Naive thymus-derived CD4-positive, alpha-beta T cell (primary cell): ENCODE measurements at regions not wholly inside any gene's neighbourhood (a gene's known extent, or its start where the extent isn't known, plus 50 kb on each side); places are given as distances from the start of the nearest gene placed in this dataset.

ENCODE experiments used
- ATAC-seq: fragments of 150-1000 bp; cut with Tn5 transposase; 2 replicates; pipeline ENCODE4 v1.10.0; 2021; ENCODE audit warnings: mild to moderate bottlenecking, moderate library complexity
- CTCF ChIA-PET: fragments of 350-600 bp; sonication (Branson Sonifier 250); formaldehyde crosslinking; loops from one replicate; lab custom pipeline; 2021; ENCODE audit warnings: antibody characterized with exemption; lab: Charles Lee
- POLR2A ChIA-PET: fragments of 350-600 bp; sonication (Branson Sonifier 250); formaldehyde crosslinking; loops from one replicate; lab custom pipeline; 2021; ENCODE audit warnings: antibody characterized with exemption, inconsistent platforms; lab: Charles Lee
- DNase-seq, 9 donors: peaks; one replicate each; pipeline versions ENCODE4 v3.0.0 to v3.0.0-alpha.2; 2020 to 2022; ENCODE audit warnings: mixed read lengths in 1 of 9
- H3K27ac ChIP-seq: one replicate; pipeline ENCODE4 v1.7.0; 2013; ENCODE audit warnings: mild to moderate bottlenecking, low read depth, low read length, moderate library complexity
- H3K27me3 ChIP-seq, 2 donors: one replicate each; pipeline ENCODE4 v1.7.0; 2013; ENCODE audit warnings: low read length in 2 of 2, mild to moderate bottlenecking in 2 of 2, moderate library complexity in 2 of 2; ENCODE audit not compliant: control insufficient read depth in 2 of 2, insufficient read depth in 2 of 2
- H3K36me3 ChIP-seq, 3 experiments: 1 replicate in 2 of 3; 2 replicates in 1 of 3; pipeline ENCODE4 v1.7.0; 2013; ENCODE audit warnings: low read length in 3 of 3, mild to moderate bottlenecking in 3 of 3, moderate library complexity in 1 of 3; ENCODE audit not compliant: insufficient read depth in 3 of 3, control insufficient read depth in 2 of 3
- H3K4me1 ChIP-seq, 2 donors: one replicate each; pipeline ENCODE4 v1.7.0; 2013; ENCODE audit warnings: low read length in 2 of 2, mild to moderate bottlenecking in 2 of 2, moderate library complexity in 1 of 2; ENCODE audit not compliant: control insufficient read depth in 2 of 2, insufficient read depth in 2 of 2
- H3K4me3 ChIP-seq: 2 replicates; pipeline ENCODE4 v1.7.0; 2013; ENCODE audit warnings: mild to moderate bottlenecking, low read length
- H3K9me3 ChIP-seq, 3 experiments: 1 replicate in 2 of 3; 2 replicates in 1 of 3; pipeline ENCODE4 v1.7.0; 2013; ENCODE audit warnings: low read length in 3 of 3; ENCODE audit not compliant: control insufficient read depth in 2 of 3
- H3K27ac Mint-ChIP-seq, 9 donors: one replicate each; pipeline ENCODE4 v1.8.0; 2020 to 2022; ENCODE audit warnings: mixed read lengths in 9 of 9, mild to moderate bottlenecking in 8 of 9, moderate library complexity in 5 of 9, inconsistent platforms in 2 of 9
- H3K27me3 Mint-ChIP-seq, 5 donors: one replicate each; pipeline ENCODE4 v1.8.0; 2021 to 2022; ENCODE audit warnings: mixed read lengths in 5 of 5, mild to moderate bottlenecking in 1 of 5
- H3K36me3 Mint-ChIP-seq, 5 donors: one replicate each; pipeline ENCODE4 v1.8.0; 2020 to 2022; ENCODE audit warnings: mixed read lengths in 5 of 5, mild to moderate bottlenecking in 3 of 5, inconsistent platforms in 1 of 5
- H3K4me1 Mint-ChIP-seq, 7 donors: one replicate each; pipeline ENCODE4 v1.8.0; 2020 to 2022; ENCODE audit warnings: mixed read lengths in 7 of 7, mild to moderate bottlenecking in 3 of 7, inconsistent platforms in 1 of 7
- H3K4me3 Mint-ChIP-seq, 10 donors: one replicate each; pipeline ENCODE4 v1.8.0; 2020 to 2022; ENCODE audit warnings: mild to moderate bottlenecking in 10 of 10, mixed read lengths in 10 of 10, moderate library complexity in 6 of 10, inconsistent platforms in 2 of 10
- H3K9me3 Mint-ChIP-seq, 11 donors: one replicate each; pipeline ENCODE4 v1.8.0; 2020 to 2022; ENCODE audit warnings: mixed read lengths in 11 of 11, mild to moderate bottlenecking in 4 of 11, inconsistent platforms in 1 of 11, moderate library complexity in 1 of 11
- intact Hi-C, 2 donors: fragments of 100-400 bp; cut with micrococcal nuclease; formaldehyde crosslinking; loops; one replicate each; pipeline ENCODE4 v1.15.1; 2023

DNA sequence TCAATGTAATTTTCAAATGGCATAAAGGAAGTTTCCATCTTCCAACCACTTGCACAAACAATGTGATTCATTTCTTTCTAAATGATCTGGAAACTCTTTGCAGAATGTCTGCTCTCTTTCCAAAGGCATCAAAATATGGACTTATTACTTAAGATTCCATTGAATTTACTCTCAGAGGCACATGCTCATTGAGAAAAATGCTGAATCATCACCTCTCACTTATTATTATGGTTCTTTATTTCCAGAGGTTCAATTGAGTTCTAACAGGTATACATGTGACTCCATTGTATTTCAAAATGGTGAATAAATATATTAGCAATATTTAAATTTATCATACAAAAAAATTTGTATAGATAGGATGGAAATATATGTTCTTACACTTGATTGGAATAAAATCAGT, 1140.6 kb downstream of the EFNA5 start:
- ChIA-PET POLR2A (no interaction called here), CTCF (no interaction called here)
- intact Hi-C loops = no loop called here
- DNase-seq = no peak
- H3K4me1 ChIP-seq = no peaks in the 10 kb centered on the region
- Mint-ChIP-seq H3K27me3 (no peaks in the 10 kb centered on the region), H3K36me3 (no peaks in the 10 kb centered on the region), H3K27ac (no peak overlapping the region), H3K9me3 (peaks cover 0 to 9% (median 3%) of the 10 kb centered on the region in 11 donors), H3K4me3 (no peak overlapping the region), H3K4me1 (no peaks in the 10 kb centered on the region)
- ATAC-seq = no peak
- no peaks in the 10 kb centered on the region for H3K27me3 ChIP-seq
- H3K9me3 ChIP-seq = peaks cover 0 to 2% (median 0%) of the 10 kb centered on the region in 3 experiments
- no peak overlapping the region for H3K27ac ChIP-seq
- H3K4me3 ChIP-seq = no peak overlapping the region
- no peaks in the 10 kb centered on the region for H3K36me3 ChIP-seq

DNA sequence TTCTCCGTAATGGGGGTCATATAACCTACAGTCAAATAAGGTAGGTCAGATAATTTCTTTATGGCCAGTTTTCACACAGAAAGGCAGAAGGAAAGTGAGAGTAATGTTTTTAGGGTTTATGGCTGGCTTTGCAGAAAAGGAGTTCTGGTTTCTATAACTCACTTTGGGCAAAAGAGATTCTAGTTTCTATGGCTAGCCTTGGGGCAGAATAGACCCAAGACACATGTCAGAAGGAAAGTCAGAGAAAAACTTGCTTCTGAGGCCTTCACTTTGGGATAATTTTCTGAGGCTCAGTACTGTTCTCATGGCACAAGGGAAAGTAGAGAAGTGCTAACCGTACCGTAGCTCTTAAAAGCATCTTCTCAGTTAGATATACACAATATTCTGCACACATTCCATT, 1145.3 kb downstream of the EFNA5 start:
- intact Hi-C loops = no loop called here
- no peak overlapping the region for H3K27ac Mint-ChIP-seq
- H3K4me3 ChIP-seq = no peak overlapping the region
- H3K4me1 ChIP-seq = no peaks in the 10 kb centered on the region
- POLR2A ChIA-PET = no interaction called here
- ATAC-seq (no peak), DNase-seq (no peak)
- CTCF ChIA-PET = no interaction called here
- H3K4me1 Mint-ChIP-seq = no peaks in the 10 kb centered on the region
- H3K27me3 Mint-ChIP-seq = no peaks in the 10 kb centered on the region
- H3K27ac ChIP-seq = no peak overlapping the region
- H3K9me3 ChIP-seq = no peaks in the 10 kb centered on the region
- H3K36me3 ChIP-seq = no peaks in the 10 kb centered on the region
- no peaks in the 10 kb centered on the region for H3K36me3 Mint-ChIP-seq
- peaks cover 0 to 6% (median 0%) of the 10 kb centered on the region in 11 donors for H3K9me3 Mint-ChIP-seq
- no peaks in the 10 kb centered on the region for H3K27me3 ChIP-seq
- no peak overlapping the region for H3K4me3 Mint-ChIP-seq

DNA sequence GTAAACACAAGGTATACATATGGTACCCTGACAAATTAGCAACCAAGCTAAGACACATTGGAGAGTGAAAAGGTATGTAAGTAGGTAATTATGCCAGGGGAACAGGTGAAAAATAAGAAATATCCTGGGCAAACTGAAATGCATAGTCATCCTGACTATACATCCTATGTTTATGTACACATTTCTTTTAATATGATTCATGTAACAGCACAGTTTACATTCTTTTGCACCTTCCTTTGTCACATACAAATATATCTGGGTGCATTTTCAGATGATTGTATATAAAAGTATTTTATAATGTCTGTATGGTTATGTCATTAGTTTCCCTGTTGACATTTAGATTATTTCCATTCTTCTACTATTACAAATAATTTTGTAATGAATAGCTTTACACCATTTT, 1146.9 kb downstream of the EFNA5 start:
- H3K4me1 ChIP-seq = no peaks in the 10 kb centered on the region
- no peaks in the 10 kb centered on the region for H3K27me3 ChIP-seq
- intact Hi-C loops = no loop called here
- Mint-ChIP-seq H3K4me1 (no peaks in the 10 kb centered on the region), H3K36me3 (no peaks in the 10 kb centered on the region), H3K9me3 (peaks cover 0 to 6% (median 0%) of the 10 kb centered on the region in 11 donors), H3K4me3 (no peak overlapping the region), H3K27me3 (no peaks in the 10 kb centered on the region), H3K27ac (no peak overlapping the region)
- ATAC-seq (no peak), DNase-seq (no peak)
- no peaks in the 10 kb centered on the region for H3K9me3 ChIP-seq
- no peaks in the 10 kb centered on the region for H3K36me3 ChIP-seq
- H3K27ac ChIP-seq = no peak overlapping the region
- H3K4me3 ChIP-seq = no peak overlapping the region
- ChIA-PET CTCF (interaction anchor here (0.7 kb wide), 1 partner anchor 14 kb away, joined by 3 read pairs; no protein-coding TSS in a partner anchor), POLR2A (no interaction called here)

DNA sequence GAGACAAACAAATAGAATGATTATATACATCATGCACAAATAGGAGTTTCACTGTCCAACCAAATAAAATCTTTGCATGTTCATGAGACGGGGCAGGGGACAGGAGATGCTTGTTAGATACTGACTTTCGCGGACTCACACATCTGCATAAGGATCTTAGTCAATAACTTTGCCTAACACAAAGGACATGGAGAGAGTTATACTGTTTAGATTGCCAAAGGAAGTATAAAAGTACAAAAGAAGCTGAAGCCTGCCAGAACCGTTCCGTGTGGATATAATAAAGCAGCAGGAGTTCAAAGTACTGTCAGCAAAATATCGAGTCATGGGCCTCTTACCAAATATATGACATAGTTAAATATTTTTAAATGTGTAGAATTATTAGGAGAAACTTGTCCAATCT, 1148.4 kb downstream of the EFNA5 start:
- H3K36me3 Mint-ChIP-seq = no peaks in the 10 kb centered on the region
- H3K4me1 ChIP-seq = no peaks in the 10 kb centered on the region
- H3K4me1 Mint-ChIP-seq = no peaks in the 10 kb centered on the region
- H3K9me3 ChIP-seq = no peaks in the 10 kb centered on the region
- intact Hi-C loops = no loop called here
- H3K4me3 ChIP-seq = no peak overlapping the region
- H3K27ac ChIP-seq = no peak overlapping the region
- ATAC-seq (no peak), DNase-seq (no peak)
- no peak overlapping the region for H3K4me3 Mint-ChIP-seq
- peaks cover 0 to 5% (median 0%) of the 10 kb centered on the region in 11 donors for H3K9me3 Mint-ChIP-seq
- H3K36me3 ChIP-seq = no peaks in the 10 kb centered on the region
- CTCF ChIA-PET = no interaction called here
- no peaks in the 10 kb centered on the region for H3K27me3 Mint-ChIP-seq
- H3K27me3 ChIP-seq = no peaks in the 10 kb centered on the region
- POLR2A ChIA-PET = no interaction called here
- H3K27ac Mint-ChIP-seq = no peak overlapping the region

DNA sequence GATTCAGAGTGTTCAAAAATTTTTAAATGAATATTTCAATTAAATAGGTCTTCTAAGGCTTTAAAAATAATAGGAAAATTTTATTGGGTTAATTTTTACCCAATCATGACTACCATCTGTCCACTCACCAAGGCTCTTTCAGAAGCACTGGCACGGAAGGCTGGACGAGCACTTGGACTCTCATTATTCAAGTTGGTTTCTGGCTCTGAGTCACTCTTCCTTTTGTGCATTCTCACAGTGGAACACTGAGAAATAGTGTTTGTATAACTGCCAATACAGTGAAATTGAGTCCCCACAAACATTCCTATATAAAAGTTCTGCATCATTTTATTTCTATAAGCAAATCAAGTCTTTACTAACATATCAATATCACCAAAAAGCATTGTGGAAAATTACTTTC, 1149.0 kb downstream of the EFNA5 start:
- no peaks in the 10 kb centered on the region for H3K36me3 ChIP-seq
- POLR2A ChIA-PET = no interaction called here
- no peaks in the 10 kb centered on the region for H3K27me3 ChIP-seq
- H3K36me3 Mint-ChIP-seq = no peaks in the 10 kb centered on the region
- no peak overlapping the region for H3K27ac Mint-ChIP-seq
- CTCF ChIA-PET = interaction anchor here (0.5 kb wide), 1 partner anchor 606 kb away, joined by 3 read pairs; no protein-coding TSS in a partner anchor
- H3K4me1 Mint-ChIP-seq = no peaks in the 10 kb centered on the region
- no peak overlapping the region for H3K27ac ChIP-seq
- DNase-seq (no peak), ATAC-seq (no peak)
- no peaks in the 10 kb centered on the region for H3K4me1 ChIP-seq
- H3K4me3 Mint-ChIP-seq = no peak overlapping the region
- intact Hi-C loops = no loop called here
- peaks cover 0 to 5% (median 0%) of the 10 kb centered on the region in 11 donors for H3K9me3 Mint-ChIP-seq
- H3K27me3 Mint-ChIP-seq = no peaks in the 10 kb centered on the region
- H3K9me3 ChIP-seq = no peaks in the 10 kb centered on the region
- no peak overlapping the region for H3K4me3 ChIP-seq

DNA sequence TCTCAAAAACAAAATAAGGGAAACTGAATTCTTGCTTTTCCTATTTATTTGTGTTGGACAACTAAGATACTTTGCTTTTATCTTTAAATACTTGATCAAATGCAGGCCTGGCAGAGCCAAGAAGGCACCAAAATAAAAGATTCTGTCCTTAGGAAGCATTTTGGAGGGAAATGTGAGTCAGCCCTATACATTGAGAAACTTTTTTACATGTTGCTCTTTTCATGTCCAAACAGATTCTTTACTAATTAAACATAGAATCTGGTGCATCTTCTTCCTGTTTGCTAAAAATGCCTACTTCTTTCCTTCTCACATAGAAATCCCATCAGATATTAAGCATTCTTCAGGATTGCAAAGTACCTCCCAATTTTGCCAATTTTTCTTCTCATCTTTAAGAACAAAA, 1160.4 kb downstream of the EFNA5 start:
- H3K4me3 ChIP-seq = no peak overlapping the region
- CTCF ChIA-PET = no interaction called here
- ATAC-seq (no peak), DNase-seq (no peak)
- Mint-ChIP-seq H3K36me3 (no peaks in the 10 kb centered on the region), H3K4me3 (no peak overlapping the region), H3K27me3 (no peaks in the 10 kb centered on the region), H3K9me3 (peaks cover 0 to 5% (median 1%) of the 10 kb centered on the region in 11 donors), H3K27ac (no peak overlapping the region), H3K4me1 (no peaks in the 10 kb centered on the region)
- intact Hi-C loops = no loop called here
- POLR2A ChIA-PET = no interaction called here
- no peaks in the 10 kb centered on the region for H3K4me1 ChIP-seq
- no peaks in the 10 kb centered on the region for H3K9me3 ChIP-seq
- no peak overlapping the region for H3K27ac ChIP-seq
- H3K27me3 ChIP-seq = no peaks in the 10 kb centered on the region
- H3K36me3 ChIP-seq = no peaks in the 10 kb centered on the region

DNA sequence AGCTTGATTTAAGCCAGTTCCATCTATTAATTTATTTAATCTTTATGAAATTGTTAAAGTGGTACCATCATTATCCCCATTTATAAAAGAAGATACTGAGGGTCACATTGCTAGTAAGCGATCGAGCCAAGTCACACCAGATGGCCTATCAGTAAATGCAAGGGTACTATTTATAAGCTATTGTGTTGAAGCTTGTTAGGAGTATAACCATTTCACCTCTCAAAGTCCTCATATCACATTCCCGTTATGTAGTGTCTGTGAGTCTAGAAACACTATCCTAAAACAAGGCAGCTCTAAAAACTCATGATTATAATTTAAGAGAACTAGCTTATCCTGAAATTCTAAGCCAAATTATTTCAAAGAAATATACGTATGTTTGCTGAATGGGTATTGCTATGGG, 1161.8 kb downstream of the EFNA5 start:
- Histone ChIP-seq H3K36me3 (no peaks in the 10 kb centered on the region), H3K27ac (no peak overlapping the region), H3K9me3 (no peaks in the 10 kb centered on the region), H3K4me3 (no peak overlapping the region), H3K4me1 (no peaks in the 10 kb centered on the region), H3K27me3 (no peaks in the 10 kb centered on the region)
- intact Hi-C loops = no loop called here
- Mint-ChIP-seq H3K36me3 (no peaks in the 10 kb centered on the region), H3K4me3 (no peak overlapping the region), H3K4me1 (no peaks in the 10 kb centered on the region), H3K9me3 (peaks cover 0 to 6% (median 1%) of the 10 kb centered on the region in 11 donors), H3K27ac (no peak overlapping the region), H3K27me3 (no peaks in the 10 kb centered on the region)
- DNase-seq (no peak), ATAC-seq (no peak)
- ChIA-PET CTCF (no interaction called here), POLR2A (no interaction called here)
